G401 (cell line): ENCODE measurements at regions not wholly inside any gene's neighbourhood (a gene's known extent, or its start where the extent isn't known, plus 50 kb on each side); places are given as distances from the start of the nearest gene placed in this dataset.
"Not testable (repeated sequence)": the region's sequence is repeated elsewhere in the genome, so short reads cannot be mapped to it uniquely, and the experiment has no call there.

ENCODE experiments used
- DNase-seq: peaks from one replicate; pipeline ENCODE4 v3.0.0-alpha.2; 2015; ENCODE audit warnings: low spot score
- in situ Hi-C: cut with HindIII; loops from 2 replicates; pipeline ENCODE4 v1.10.0; 2016; ENCODE audit warnings: low sequenced_read_pairs, mixed read lengths

GRCh38 chr20:53826597-53827291 is 233.1 kb upstream of the ZNF217 start:
- in situ Hi-C loops, result no loop called here
- no peak for DNase-seq

GRCh38 chr20:53826090-53826489 is 232.5 kb upstream of the ZNF217 start:
- DNase-seq, result no peak
- in situ Hi-C loops, result no loop called here

GRCh38 chr20:53825282-53825681 is 231.6 kb upstream of the ZNF217 start:
- DNase-seq, result no peak
- in situ Hi-C loops, result no loop called here

- in situ Hi-C loops, result no loop called here
Measured at GRCh38 chr20:53824779-53825178, 231.1 kb upstream of the ZNF217 start.

GRCh38 chr20:53823121-53823764 is 229.6 kb upstream of the ZNF217 start:
- in situ Hi-C loops, result no loop called here
- DNase-seq, result no peak

More at GRCh38 chr20:53824779-53825178, 231.1 kb upstream of the ZNF217 start:
- no peak for DNase-seq

GRCh38 chr20:53822534-53822933 is 228.9 kb upstream of the ZNF217 start:
- DNase-seq, result no peak
- in situ Hi-C loops, result no loop called here

GRCh38 chr20:53819973-53820451 is 226.4 kb upstream of the ZNF217 start:
- in situ Hi-C loops, result no loop called here
- DNase-seq, result no peak

- no peak for DNase-seq
- in situ Hi-C loops, result no loop called here
Measured at GRCh38 chr20:53818457-53819177, 225.0 kb upstream of the ZNF217 start.

GRCh38 chr20:53817513-53817912 is 223.9 kb upstream of the ZNF217 start:
- in situ Hi-C loops, DNase-seq: not testable (repeated sequence)

- in situ Hi-C loops, result no loop called here
- DNase-seq, result no peak
Measured at GRCh38 chr20:53816872-53817398, 223.3 kb upstream of the ZNF217 start.

GRCh38 chr20:53815509-53815908 is 221.9 kb upstream of the ZNF217 start:
- no peak for DNase-seq
- in situ Hi-C loops, result no loop called here

GRCh38 chr20:53814060-53814459 is 220.4 kb upstream of the ZNF217 start:
- in situ Hi-C loops, result no loop called here
- no peak for DNase-seq

- no peak for DNase-seq
- in situ Hi-C loops, result no loop called here
Measured at GRCh38 chr20:53813636-53814035, 220.0 kb upstream of the ZNF217 start.

GRCh38 chr20:53811577-53811976 is 217.9 kb upstream of the ZNF217 start:
- DNase-seq, result no peak
- in situ Hi-C loops, result no loop called here

GRCh38 chr20:53810661-53811355 is 217.2 kb upstream of the ZNF217 start:
- DNase-seq, result no peak
- in situ Hi-C loops, result no loop called here

GRCh38 chr20:53809728-53810365 is 216.2 kb upstream of the ZNF217 start:
- DNase-seq, result no peak
- in situ Hi-C loops, result no loop called here

- in situ Hi-C loops, result no loop called here
- no peak for DNase-seq
Measured at GRCh38 chr20:53809217-53809616, 215.6 kb upstream of the ZNF217 start.

GRCh38 chr20:53808733-53809132 is 215.1 kb upstream of the ZNF217 start:
- DNase-seq, result no peak
- in situ Hi-C loops, result no loop called here

- in situ Hi-C loops, DNase-seq: not testable (repeated sequence)
Measured at GRCh38 chr20:53808302-53808701, 214.7 kb upstream of the ZNF217 start.
